HG03469 (cell line): ENCODE measurements at regions not wholly inside any gene's neighbourhood (a gene's known extent, or its start where the extent isn't known, plus 50 kb on each side); places are given as distances from the start of the nearest gene placed in this dataset.
A peak's percentile ranks its signal among the peaks of the same experiment; 100 is the strongest.
"Not testable (repeated sequence)": the region's sequence is repeated elsewhere in the genome, so short reads cannot be mapped to it uniquely, and the experiment has no call there.

Experiments
- ATAC-seq: cut with Tn5 transposase; IDR thresholded peaks from one replicate; pipeline ENCODE4 v1.9.1; 2021; ENCODE audit warnings: mild to moderate bottlenecking, moderate library complexity, moderate number of reproducible peaks; ENCODE audit not compliant: unreplicated experiment

GRCh38 chr6:85041376-85041775, 277.0 kb upstream of the TBX18 start:
- ATAC-seq, result peak; percentile 81

- no peak for ATAC-seq
Measured at GRCh38 chr6:85037221-85037620, 272.8 kb upstream of the TBX18 start.

DNA sequence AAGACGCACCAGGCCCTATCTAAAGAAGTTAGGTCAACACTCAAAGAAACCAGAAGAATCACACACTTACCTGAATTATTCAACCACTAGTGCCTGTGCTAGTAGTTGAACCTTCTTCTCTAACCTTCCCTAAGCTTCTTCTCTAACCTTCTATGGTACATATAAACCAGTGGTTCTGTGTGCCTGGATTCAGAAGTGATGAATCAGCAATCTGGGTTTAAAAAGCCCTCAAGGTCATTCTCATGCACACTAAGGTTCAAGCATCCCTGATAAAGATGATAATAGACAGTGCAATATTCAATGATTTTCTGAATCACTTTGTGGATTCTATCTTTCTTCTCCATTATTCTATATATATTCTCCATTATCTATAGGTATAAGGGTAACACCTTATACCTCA, 271.4 kb upstream of the TBX18 start:
- no peak for ATAC-seq

DNA sequence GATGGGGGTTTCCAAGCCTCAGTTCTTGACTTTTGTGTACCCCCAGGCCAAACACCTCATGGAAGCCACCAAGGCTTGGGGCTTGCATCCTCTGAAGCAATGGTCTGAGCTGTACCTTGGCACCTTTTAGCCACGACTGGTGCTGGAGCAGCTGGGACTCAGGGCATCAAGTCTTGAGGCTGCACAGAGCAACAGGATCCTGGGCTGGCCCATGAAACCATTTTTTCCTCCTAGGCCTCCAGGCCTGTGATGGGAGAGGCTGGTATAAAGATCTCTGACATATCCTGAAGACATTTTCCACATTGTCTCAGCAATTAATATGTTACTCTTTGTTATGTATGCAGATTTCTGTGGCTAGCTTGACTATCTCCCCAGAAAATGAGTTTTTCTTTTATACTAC, 269.1 kb upstream of the TBX18 start:
- no peak for ATAC-seq

- ATAC-seq, result no peak
Measured at GRCh38 chr6:85026021-85026420, 261.6 kb upstream of the TBX18 start.

DNA sequence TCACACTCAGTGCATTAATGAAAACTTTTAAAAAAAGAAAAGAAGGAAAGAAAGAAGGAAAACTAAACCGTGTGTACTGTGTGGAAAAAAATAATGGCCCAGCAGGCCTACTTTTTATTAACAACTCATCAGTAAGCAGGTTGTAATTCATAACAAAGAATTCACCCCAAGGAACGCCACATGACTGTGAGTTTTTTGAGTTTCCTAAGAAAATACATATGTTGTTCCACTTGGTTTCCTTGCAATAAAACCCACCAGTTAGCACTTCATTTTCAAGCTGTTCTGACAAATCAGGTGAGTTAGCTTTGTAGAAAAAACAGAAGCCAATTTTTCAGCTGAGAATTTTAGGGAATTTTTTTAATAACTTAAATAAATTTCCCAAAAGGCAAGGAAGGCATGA, 259.3 kb upstream of the TBX18 start:
- ATAC-seq, result no peak

- no peak for ATAC-seq
Measured at GRCh38 chr6:85017352-85017751, 253.0 kb upstream of the TBX18 start.

DNA sequence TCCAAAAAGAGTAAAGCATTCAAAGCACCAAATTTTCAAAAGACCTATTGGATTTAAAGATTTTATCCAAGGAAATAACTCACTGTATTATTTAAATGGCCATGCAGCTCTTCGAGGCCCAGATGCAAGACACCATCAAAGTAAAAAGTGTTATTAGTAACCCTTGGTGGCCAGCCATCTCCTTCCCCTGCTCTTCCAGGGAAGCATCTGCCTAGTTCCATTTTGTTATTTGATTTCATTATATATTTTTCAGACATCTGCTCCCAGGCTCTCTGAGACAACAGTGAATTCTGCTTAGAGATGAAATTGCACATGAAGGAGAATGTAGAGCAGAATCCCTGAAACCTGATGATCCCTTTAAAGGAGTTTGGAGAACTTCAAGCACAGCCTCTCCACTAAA, 252.3 kb upstream of the TBX18 start:
- no peak for ATAC-seq

DNA sequence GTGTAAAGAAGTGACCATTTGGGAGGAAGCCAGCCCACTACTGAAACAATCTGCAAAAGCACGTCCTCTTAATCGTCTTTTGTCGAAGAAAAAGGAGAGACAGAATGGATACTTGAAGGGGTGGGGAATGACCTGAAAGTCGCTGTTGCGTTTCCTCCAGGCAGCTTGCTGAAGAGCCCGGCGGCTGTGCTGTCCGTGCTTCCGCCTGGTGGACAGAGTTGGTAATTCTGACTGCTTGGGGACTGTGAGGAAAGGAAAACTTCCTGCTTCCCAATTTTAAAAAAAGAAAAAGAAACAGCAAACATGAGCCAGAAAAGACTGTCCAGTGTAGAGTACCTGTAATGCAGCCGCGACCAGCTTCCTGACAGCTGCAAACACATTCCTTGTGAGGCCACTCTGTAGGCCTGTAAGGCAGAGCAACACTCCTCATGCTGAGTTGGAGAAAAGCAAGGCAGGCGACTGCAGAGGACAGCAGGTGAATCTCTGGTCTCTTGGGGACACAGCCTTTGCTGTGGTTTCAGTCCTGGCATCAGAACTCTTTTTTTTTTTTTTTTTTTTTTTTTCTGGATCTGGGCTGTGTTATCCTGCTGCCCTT, 251.1 kb upstream of the TBX18 start:
- no peak for ATAC-seq

DNA sequence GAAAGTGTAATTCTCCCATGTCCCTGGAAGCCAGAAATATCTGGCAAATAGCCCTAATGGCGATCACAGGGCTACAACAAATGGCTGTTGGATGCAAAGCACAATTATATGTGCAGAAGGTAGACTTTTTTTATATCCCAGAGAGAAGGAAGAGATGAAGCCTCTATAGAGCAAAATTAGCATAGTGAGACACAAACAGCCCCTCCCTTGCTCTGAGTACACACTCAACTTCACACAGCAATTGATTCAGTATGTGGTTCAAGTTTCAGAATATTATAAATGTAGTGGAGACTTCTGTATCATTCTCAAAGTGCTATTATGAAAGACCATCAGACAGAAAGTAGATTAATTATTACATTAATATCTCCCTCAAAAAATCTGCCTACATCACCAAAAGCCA, 246.5 kb upstream of the TBX18 start:
- no peak for ATAC-seq

- no peak for ATAC-seq
Measured at GRCh38 chr6:85008296-85009009, 244.1 kb upstream of the TBX18 start.

GRCh38 chr6:85006362-85006761, 242.0 kb upstream of the TBX18 start:
- ATAC-seq, result no peak

DNA sequence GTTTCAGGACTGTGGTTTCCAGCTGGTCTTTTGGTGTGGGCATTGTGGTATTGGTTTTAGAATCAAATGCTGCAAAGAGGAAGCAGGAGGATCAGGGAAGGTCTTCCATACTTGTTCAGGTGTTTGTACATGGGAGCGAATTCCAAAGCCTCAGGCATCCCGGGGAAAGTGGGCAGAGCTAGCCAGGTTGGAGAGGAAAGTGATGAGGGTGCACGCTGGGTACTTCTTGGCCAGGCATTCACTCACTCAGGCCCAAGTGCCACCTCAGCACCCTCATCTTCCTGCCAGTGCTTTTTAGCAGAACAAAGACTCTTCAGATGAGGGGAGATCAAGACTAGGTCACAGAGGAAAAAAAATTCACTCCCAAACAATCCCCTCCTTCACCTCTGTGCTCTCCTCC, 241.1 kb upstream of the TBX18 start:
- no peak for ATAC-seq

GRCh38 chr6:85004361-85004995, 240.1 kb upstream of the TBX18 start:
- no peak for ATAC-seq

GRCh38 chr6:85002847-85003246, 238.4 kb upstream of the TBX18 start:
- ATAC-seq, result no peak

GRCh38 chr6:85000001-85000400, 235.6 kb upstream of the TBX18 start:
- no peak for ATAC-seq

GRCh38 chr6:84998223-84998622, 233.8 kb upstream of the TBX18 start:
- no peak for ATAC-seq

DNA sequence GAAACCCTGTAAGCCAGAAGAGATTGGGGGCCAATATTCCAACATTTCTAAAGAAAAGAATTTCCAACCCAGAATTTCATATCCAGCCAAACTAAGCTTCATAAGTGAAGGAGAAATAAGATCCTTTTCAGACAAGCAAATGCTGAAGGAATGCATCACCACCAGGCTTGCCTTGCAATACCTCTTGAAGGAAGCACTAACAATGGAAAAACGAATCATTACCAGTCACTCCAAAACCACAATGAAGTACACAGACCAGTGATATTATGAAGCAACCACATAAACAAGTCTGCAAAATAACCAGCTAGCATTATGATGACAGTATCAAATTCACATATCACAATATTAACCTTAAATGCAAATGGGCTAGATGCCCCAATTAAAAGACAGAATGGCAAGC, 224.4 kb upstream of the TBX18 start:
- not testable (repeated sequence) for ATAC-seq

GRCh38 chr6:84985490-84985889, 221.1 kb upstream of the TBX18 start:
- ATAC-seq, result not testable (repeated sequence)

- no peak for ATAC-seq
Measured at GRCh38 chr6:84979541-84979940, 215.1 kb upstream of the TBX18 start.

- ATAC-seq, result no peak
Measured at GRCh38 chr6:84977363-84977705, 212.9 kb upstream of the TBX18 start.

DNA sequence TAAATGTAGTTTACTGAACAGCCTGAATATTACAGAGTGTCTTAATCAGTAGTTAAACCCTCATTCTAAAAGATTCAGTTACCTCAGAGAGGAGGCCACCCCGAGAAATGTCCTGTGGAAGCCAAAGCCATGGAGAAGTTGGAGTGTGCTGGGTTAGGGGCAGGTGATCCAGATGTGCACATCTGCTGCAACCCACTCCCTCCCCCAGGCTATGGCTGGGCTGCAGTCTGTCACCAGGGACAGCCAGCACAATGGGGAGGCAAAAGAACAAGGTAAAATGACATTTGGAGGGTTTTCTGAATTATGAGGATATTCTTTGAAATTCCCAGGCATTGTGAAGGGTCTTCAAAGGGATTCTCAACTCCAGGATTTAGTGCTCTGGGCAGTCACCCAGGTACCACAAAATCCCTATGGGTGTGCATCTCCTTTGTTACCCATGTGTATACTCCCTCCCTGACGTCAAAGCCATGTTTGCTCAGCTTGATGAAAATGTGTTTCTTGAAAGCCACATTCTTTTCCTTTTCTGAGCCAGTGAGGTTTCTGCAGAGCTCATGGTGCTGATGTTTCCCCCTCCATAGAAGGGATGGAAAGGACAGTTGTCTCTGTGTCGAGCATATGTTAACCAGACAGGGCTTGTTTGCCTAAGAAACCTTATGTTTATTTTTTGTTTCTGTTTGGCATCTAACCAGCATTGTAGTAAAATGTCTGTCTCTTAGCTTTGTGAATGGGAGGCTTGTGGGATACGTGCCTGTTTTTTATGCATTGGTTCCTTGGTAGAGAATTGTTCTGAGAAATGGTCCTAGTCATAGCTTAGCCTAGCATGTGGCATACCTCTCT, 212.3 kb upstream of the TBX18 start:
- ATAC-seq, result no peak
